ENCODE measurements at regions not wholly inside any gene's neighbourhood (a gene's known extent, or its start where the extent isn't known, plus 50 kb on each side); places are given as distances from the start of the nearest gene placed in this dataset.
A peak's percentile ranks its signal among the peaks of the same experiment; 100 is the strongest.

DNA sequence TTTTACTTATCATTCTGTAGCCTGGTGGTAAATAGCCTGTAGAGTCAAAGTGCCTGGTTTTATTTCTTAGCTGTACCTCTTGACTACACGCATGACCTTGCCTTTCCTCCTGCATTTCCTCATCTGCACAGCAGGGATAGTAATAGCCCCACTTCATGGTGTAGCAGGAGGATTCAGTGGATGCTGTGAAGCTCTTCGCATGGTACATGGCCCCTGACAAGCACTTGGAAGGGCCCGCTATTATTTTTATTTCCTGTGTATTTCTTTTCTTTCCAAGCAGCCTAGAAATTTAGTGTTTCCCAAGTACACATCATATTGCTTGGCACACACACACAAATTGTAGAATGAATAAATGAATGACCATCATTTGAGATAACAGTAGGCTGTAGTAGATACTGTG, 547.2 kb downstream of the CDH26 start (continued):
- TF ChIP-seq, protein P1, sequence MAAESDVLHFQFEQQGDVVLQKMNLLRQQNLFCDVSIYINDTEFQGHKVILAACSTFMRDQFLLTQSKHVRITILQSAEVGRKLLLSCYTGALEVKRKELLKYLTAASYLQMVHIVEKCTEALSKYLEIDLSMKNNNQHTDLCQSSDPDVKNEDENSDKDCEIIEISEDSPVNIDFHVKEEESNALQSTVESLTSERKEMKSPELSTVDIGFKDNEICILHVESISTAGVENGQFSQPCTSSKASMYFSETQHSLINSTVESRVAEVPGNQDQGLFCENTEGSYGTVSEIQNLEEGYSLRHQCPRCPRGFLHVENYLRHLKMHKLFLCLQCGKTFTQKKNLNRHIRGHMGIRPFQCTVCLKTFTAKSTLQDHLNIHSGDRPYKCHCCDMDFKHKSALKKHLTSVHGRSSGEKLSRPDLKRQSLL (tag by site-specific recombination; IDR thresholded peaks at IDR 0.05): no peak

DNA sequence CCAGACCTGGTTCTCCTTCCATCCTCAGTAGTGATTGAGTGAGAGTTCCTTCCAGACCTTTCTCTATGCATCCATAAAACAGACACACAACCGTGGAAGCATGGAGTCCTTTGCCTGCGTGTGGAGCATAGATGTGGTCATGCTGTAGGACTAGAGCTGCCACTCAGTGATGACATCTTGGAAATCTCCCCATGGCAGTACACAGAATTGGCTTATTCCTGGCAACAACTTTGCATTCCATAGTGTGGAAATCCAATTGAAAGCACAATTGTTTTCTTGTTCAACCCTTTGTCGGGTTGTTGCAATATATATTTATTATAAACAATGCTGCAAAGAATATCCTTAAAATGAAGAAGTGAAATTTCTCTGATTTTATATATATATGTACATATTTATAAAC, 547.8 kb downstream of the CDH26 start:
- Histone ChIP-seq H3K27ac (ENCODE audit: extremely low read depth, low read depth, low read length) (no peak overlapping the region), H3K36me3 (ENCODE audit: control insufficient read depth in 2 of 2, insufficient read depth in 1 of 2, low read length in 2 of 2) (no peaks in the 10 kb centered on the region), H3K4me1 (ENCODE audit: control insufficient read depth, insufficient read depth, low read length) (no peaks in the 10 kb centered on the region), H3K9me3 (ENCODE audit: control insufficient read depth, insufficient read depth, low read depth, low read length) (no peaks in the 10 kb centered on the region), H3K4me3 (ENCODE audit: low read depth, low read length) (no peak overlapping the region)
- POLR2A ChIA-PET: no interaction called here
- TF ChIP-seq, protein P2, sequence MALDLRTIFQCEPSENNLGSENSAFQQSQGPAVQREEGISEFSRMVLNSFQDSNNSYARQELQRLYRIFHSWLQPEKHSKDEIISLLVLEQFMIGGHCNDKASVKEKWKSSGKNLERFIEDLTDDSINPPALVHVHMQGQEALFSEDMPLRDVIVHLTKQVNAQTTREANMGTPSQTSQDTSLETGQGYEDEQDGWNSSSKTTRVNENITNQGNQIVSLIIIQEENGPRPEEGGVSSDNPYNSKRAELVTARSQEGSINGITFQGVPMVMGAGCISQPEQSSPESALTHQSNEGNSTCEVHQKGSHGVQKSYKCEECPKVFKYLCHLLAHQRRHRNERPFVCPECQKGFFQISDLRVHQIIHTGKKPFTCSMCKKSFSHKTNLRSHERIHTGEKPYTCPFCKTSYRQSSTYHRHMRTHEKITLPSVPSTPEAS (tag by site-specific recombination; IDR thresholded peaks at IDR 0.05): no peak
- TF ChIP-seq ZNF10 (tag by site-specific recombination; IDR thresholded peaks at IDR 0.05): no peak
- TF ChIP-seq WT1 (tag by site-specific recombination; IDR thresholded peaks at IDR 0.05): no peak
- no peak for TF ChIP-seq ZNF747 (tag by site-specific recombination; IDR thresholded peaks at IDR 0.05)
- CTCF ChIA-PET: no interaction called here

DNA sequence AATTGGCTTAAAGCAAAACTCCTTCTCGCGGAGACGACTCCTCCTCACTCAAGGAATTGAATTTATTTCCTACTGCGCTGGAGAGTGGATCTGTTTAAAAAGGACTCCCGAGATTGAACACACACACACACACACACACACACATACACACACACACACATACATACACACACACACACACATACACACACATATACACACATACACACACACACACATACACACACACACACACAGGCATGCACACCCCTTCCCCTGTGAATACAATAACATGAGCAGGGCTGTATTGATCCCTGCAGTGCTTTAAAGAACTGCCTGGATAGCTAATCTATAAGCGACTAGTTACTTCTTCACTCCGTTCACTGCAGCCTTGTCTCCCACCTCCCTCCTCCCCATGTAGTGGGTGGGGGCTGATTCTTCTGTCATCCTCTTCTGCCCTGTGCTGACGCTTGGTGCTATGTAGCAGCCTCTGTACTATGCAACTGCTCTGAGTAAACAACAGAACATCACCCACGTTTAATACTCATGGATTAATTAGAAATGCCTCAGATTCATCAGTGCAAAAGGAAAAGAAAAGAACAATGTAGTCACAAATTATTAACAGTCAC, 549.0 kb downstream of the CDH26 start:
- no peak overlapping the region for H3K4me3 ChIP-seq (ENCODE audit: low read depth, low read length)
- ChIA-PET CTCF (no interaction called here), POLR2A (no interaction called here)
- H3K27ac ChIP-seq (ENCODE audit: extremely low read depth, low read depth, low read length): no peak overlapping the region
- no peaks in the 10 kb centered on the region for H3K4me1 ChIP-seq (ENCODE audit: control insufficient read depth, insufficient read depth, low read length)
- TF ChIP-seq, protein P2 (tag by site-specific recombination; IDR thresholded peaks at IDR 0.05): peak; percentile 93
- TF ChIP-seq TRIM28 (IDR thresholded peaks at IDR 0.05; ENCODE audit: borderline replicate concordance, low read length) (no peak), SALL2 (tag by site-specific recombination; IDR thresholded peaks at IDR 0.05; ENCODE audit: borderline replicate concordance) (no peak), KLF9 (tag by site-specific recombination; IDR thresholded peaks at IDR 0.05; ENCODE audit: low read depth) (no peak), ZNF555 (tag by site-specific recombination; conservative IDR thresholded peaks at IDR 0.05) (no peak), ZNF174 (tag by site-specific recombination; IDR thresholded peaks at IDR 0.05) (no peak), ZFHX2 (tag by site-specific recombination; conservative IDR thresholded peaks at IDR 0.05) (no peak)
- TF ChIP-seq, protein P3, sequence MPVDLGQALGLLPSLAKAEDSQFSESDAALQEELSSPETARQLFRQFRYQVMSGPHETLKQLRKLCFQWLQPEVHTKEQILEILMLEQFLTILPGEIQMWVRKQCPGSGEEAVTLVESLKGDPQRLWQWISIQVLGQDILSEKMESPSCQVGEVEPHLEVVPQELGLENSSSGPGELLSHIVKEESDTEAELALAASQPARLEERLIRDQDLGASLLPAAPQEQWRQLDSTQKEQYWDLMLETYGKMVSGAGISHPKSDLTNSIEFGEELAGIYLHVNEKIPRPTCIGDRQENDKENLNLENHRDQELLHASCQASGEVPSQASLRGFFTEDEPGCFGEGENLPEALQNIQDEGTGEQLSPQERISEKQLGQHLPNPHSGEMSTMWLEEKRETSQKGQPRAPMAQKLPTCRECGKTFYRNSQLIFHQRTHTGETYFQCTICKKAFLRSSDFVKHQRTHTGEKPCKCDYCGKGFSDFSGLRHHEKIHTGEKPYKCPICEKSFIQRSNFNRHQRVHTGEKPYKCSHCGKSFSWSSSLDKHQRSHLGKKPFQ (tag by site-specific recombination; IDR thresholded peaks at IDR 0.05): no peak
- no peaks in the 10 kb centered on the region for H3K9me3 ChIP-seq (ENCODE audit: control insufficient read depth, insufficient read depth, low read depth, low read length)
- H3K36me3 ChIP-seq (ENCODE audit: control insufficient read depth in 2 of 2, insufficient read depth in 1 of 2, low read length in 2 of 2): no peaks in the 10 kb centered on the region

DNA sequence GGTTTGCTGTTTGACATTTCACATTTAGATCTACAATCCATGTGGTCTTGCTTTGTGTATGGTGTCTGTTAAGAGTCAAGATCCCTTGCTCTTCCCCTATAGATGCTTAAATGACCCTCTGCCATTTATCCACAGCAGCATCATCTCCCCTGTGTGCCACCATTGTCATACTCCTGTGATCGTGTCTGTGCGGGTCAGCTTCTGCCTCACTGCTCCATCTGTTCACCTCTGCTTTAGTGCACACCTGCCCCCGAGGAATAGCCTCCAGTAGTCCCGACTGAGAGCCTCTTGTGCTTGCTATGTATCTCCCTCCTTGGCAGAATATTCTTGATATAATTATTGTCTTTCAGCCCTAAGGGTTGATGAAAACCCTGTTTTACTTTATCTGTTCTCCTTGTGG, 551.2 kb downstream of the CDH26 start:
- TF ChIP-seq HOXD13 (CRISPR knock-in tag; IDR thresholded peaks at IDR 0.05; ENCODE audit: borderline replicate concordance) (no peak), ZNF311 (tag by site-specific recombination; IDR thresholded peaks at IDR 0.05; ENCODE audit: borderline replicate concordance) (no peak), TRIM28 (IDR thresholded peaks at IDR 0.05; ENCODE audit: borderline replicate concordance, low read length) (no peak), ZNF133 (tag by site-specific recombination; IDR thresholded peaks at IDR 0.05) (no peak), ZNF654 (tag by site-specific recombination; IDR thresholded peaks at IDR 0.05; ENCODE audit: low read depth) (no peak), SCRT2 (tag by site-specific recombination; IDR thresholded peaks at IDR 0.05) (no peak)
- TF ChIP-seq, protein P4, sequence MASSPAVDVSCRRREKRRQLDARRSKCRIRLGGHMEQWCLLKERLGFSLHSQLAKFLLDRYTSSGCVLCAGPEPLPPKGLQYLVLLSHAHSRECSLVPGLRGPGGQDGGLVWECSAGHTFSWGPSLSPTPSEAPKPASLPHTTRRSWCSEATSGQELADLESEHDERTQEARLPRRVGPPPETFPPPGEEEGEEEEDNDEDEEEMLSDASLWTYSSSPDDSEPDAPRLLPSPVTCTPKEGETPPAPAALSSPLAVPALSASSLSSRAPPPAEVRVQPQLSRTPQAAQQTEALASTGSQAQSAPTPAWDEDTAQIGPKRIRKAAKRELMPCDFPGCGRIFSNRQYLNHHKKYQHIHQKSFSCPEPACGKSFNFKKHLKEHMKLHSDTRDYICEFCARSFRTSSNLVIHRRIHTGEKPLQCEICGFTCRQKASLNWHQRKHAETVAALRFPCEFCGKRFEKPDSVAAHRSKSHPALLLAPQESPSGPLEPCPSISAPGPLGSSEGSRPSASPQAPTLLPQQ (tag by site-specific recombination; IDR thresholded peaks at IDR 0.05): no peak
- TF ChIP-seq, protein P5, sequence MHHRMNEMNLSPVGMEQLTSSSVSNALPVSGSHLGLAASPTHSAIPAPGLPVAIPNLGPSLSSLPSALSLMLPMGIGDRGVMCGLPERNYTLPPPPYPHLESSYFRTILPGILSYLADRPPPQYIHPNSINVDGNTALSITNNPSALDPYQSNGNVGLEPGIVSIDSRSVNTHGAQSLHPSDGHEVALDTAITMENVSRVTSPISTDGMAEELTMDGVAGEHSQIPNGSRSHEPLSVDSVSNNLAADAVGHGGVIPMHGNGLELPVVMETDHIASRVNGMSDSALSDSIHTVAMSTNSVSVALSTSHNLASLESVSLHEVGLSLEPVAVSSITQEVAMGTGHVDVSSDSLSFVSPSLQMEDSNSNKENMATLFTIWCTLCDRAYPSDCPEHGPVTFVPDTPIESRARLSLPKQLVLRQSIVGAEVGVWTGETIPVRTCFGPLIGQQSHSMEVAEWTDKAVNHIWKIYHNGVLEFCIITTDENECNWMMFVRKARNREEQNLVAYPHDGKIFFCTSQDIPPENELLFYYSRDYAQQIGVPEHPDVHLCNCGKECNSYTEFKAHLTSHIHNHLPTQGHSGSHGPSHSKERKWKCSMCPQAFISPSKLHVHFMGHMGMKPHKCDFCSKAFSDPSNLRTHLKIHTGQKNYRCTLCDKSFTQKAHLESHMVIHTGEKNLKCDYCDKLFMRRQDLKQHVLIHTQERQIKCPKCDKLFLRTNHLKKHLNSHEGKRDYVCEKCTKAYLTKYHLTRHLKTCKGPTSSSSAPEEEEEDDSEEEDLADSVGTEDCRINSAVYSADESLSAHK (tag by site-specific recombination; IDR thresholded peaks at IDR 0.05): no peak
- CTCF ChIA-PET: no interaction called here

More for the DNA sequence above, 551.2 kb downstream of the CDH26 start:
- H3K36me3 ChIP-seq (ENCODE audit: control insufficient read depth in 2 of 2, insufficient read depth in 1 of 2, low read length in 2 of 2): no peaks in the 10 kb centered on the region
- no peak overlapping the region for H3K4me3 ChIP-seq (ENCODE audit: low read depth, low read length)
- H3K27ac ChIP-seq (ENCODE audit: extremely low read depth, low read depth, low read length): no peak overlapping the region
- POLR2A ChIA-PET: no interaction called here
- H3K9me3 ChIP-seq (ENCODE audit: control insufficient read depth, insufficient read depth, low read depth, low read length): no peaks in the 10 kb centered on the region
- no peaks in the 10 kb centered on the region for H3K4me1 ChIP-seq (ENCODE audit: control insufficient read depth, insufficient read depth, low read length)

All from HEK293 (cell line).